ENCODE measurements at regions not wholly inside any gene's neighbourhood (a gene's known extent, or its start where the extent isn't known, plus 50 kb on each side); places are given as distances from the start of the nearest gene placed in this dataset.

- Histone ChIP-seq H3K4me3 (ENCODE audit: insufficient read depth, low read depth, low read length) (no peak overlapping the region), H3K9me3 (ENCODE audit: control insufficient read depth, low read length) (no peaks in the 10 kb centered on the region), H3K36me3 (ENCODE audit: control insufficient read depth, insufficient read depth, low read length) (no peaks in the 10 kb centered on the region), H3K27me3 (ENCODE audit: control insufficient read depth, insufficient read depth, low read length, poor library complexity, severe bottlenecking) (no peaks in the 10 kb centered on the region), H3K4me1 (ENCODE audit: control insufficient read depth, insufficient read depth, low read length) (peaks cover 8% of the 10 kb centered on the region), H3K27ac (ENCODE audit: insufficient read depth, low read depth, low read length, poor library complexity, severe bottlenecking) (no peak overlapping the region)
- 95 to 100% methylated on average over 2 of the region's 2 CpGs for WGBS, 2 experiments
Measured at GRCh38 chr3:27593173-27593572, 109.0 kb upstream of the SLC4A7 start.

DNA sequence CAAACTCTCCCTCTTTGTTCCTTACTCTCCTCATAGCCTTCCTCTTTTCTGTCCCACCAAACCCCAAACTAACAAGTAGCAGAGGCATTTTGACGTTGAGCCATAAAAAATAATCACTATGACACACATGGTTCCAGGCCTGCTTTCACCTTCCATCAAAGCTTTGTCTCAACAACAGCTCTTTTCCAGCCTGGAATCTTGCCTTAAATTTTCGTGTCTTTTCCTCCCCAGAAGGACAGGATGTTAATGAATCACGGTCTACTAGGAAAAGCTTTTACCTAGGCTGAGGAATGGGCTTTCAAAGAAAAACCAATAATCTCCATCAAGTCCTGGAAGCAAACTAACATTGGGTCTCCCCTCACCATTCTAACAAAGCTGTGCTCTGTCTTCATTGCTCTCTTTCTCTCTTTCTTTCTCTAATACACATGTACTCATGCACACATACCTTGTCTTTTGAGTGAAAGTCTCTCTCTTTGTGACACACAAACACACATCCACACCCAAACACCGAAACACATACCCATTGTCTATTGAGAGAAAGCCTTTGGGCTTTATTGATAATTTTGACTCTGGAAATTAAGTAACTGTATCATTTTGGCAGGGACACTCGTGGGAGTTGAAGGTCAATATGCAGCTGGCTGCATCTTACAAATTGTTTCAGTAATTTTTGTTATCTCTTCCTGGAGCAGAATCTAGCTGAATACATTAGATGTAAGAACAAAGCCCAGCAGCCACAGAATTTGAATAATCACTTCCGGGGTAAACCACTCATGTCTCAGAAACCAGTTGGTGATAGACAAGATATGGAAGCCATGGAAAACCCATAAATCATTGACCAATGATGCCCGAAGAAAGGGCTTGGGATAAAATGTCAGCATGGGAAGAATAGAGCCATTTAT is 107.4 kb upstream of the SLC4A7 start:
- Histone ChIP-seq H3K27ac (ENCODE audit: insufficient read depth, low read depth, low read length, poor library complexity, severe bottlenecking) (no peak overlapping the region), H3K27me3 (ENCODE audit: control insufficient read depth, insufficient read depth, low read length, poor library complexity, severe bottlenecking) (no peaks in the 10 kb centered on the region), H3K4me1 (ENCODE audit: control insufficient read depth, insufficient read depth, low read length) (peaks cover 8% of the 10 kb centered on the region), H3K36me3 (ENCODE audit: control insufficient read depth, insufficient read depth, low read length) (no peaks in the 10 kb centered on the region), H3K4me3 (ENCODE audit: insufficient read depth, low read depth, low read length) (no peak overlapping the region), H3K9me3 (ENCODE audit: control insufficient read depth, low read length) (no peaks in the 10 kb centered on the region)
- WGBS, 2 experiments: 72% methylated on average over 6 to 7 of the region's 7 CpGs

DNA sequence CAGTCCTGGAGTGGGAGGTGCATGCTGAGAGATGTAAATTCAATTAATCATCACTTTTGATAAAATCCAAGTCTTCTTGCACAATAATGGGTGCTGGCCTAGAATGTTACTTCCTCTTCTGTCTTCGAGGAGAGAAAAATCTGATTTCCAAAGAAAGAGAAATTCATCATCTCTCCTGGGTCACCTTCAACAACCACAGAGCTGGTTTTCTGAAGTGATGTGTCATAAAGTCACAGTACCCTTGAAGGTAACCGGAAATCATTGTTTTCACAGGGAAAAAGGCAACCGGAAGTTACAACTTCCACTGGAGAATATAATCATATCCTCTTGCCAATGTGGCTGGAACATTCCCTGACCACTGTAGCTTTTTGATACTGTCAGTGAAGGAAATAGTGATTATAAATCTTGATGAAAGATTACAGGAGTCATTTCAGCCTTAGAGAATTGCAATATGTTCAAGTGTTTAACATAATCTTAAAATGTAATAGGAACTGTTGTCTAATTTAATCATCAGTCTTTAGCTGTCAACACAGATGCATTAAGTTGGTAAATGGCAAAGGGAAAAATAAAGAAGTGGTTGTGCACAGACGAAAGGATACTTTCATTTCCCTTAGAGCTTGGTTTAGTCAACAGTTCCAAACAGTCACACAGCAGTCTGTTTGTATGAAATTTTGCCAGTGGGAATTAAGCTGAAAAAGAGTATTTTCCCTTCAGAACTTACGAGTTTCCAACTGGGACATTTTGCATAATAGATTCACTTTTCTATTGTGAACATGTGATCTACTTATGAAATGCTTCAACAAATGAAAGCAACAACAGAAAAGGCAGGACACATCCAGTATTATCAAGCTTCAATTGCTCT is 106.5 kb upstream of the SLC4A7 start:
- Histone ChIP-seq H3K4me1 (ENCODE audit: control insufficient read depth, insufficient read depth, low read length) (peaks cover 8% of the 10 kb centered on the region), H3K27me3 (ENCODE audit: control insufficient read depth, insufficient read depth, low read length, poor library complexity, severe bottlenecking) (no peaks in the 10 kb centered on the region), H3K36me3 (ENCODE audit: control insufficient read depth, insufficient read depth, low read length) (no peaks in the 10 kb centered on the region), H3K9me3 (ENCODE audit: control insufficient read depth, low read length) (no peaks in the 10 kb centered on the region), H3K4me3 (ENCODE audit: insufficient read depth, low read depth, low read length) (no peak overlapping the region), H3K27ac (ENCODE audit: insufficient read depth, low read depth, low read length, poor library complexity, severe bottlenecking) (no peak overlapping the region)
- 75 to 86% methylated on average over 4 to 5 of the region's 5 CpGs for WGBS, 2 experiments

GRCh38 chr3:27589795-27590194 is 105.6 kb upstream of the SLC4A7 start:
- Histone ChIP-seq H3K36me3 (ENCODE audit: control insufficient read depth, insufficient read depth, low read length) (no peaks in the 10 kb centered on the region), H3K27ac (ENCODE audit: insufficient read depth, low read depth, low read length, poor library complexity, severe bottlenecking) (peak overlapping the region; percentile 38), H3K9me3 (ENCODE audit: control insufficient read depth, low read length) (no peaks in the 10 kb centered on the region), H3K4me1 (ENCODE audit: control insufficient read depth, insufficient read depth, low read length) (peaks cover 8% of the 10 kb centered on the region), H3K4me3 (ENCODE audit: insufficient read depth, low read depth, low read length) (no peak overlapping the region), H3K27me3 (ENCODE audit: control insufficient read depth, insufficient read depth, low read length, poor library complexity, severe bottlenecking) (no peaks in the 10 kb centered on the region)
- WGBS, 2 experiments: 17 to 26% methylated on average over 1 of the region's 1 CpG

- Histone ChIP-seq H3K27me3 (ENCODE audit: control insufficient read depth, insufficient read depth, low read length, poor library complexity, severe bottlenecking) (no peaks in the 10 kb centered on the region), H3K27ac (ENCODE audit: insufficient read depth, low read depth, low read length, poor library complexity, severe bottlenecking) (no peak overlapping the region), H3K9me3 (ENCODE audit: control insufficient read depth, low read length) (no peaks in the 10 kb centered on the region), H3K4me1 (ENCODE audit: control insufficient read depth, insufficient read depth, low read length) (peaks cover 5% of the 10 kb centered on the region), H3K4me3 (ENCODE audit: insufficient read depth, low read depth, low read length) (no peak overlapping the region), H3K36me3 (ENCODE audit: control insufficient read depth, insufficient read depth, low read length) (no peaks in the 10 kb centered on the region)
- WGBS, 2 experiments: 72 to 73% methylated on average over 3 of the region's 3 CpGs
Measured at GRCh38 chr3:27585429-27585828, 101.2 kb upstream of the SLC4A7 start.

DNA sequence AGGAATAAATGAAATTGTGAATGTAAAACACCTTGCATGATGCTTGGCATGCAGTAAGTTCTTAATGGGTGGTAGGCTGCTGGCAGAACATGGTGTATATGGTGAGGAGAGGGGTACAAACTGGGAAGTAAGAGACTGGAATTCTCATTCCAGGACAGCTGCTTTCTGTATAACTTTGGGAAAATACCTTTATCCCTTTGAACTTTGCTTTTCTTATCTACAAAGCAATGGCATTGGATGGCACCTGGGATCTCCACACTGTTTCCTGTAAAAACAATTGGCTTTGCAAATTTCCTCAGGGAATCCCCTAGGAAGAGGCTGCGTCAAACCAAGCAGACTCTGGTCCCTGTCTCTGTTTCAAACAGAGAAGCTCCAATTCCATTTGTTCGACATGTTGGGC is 100.7 kb upstream of the SLC4A7 start:
- H3K9me3 ChIP-seq (ENCODE audit: control insufficient read depth, low read length): no peaks in the 10 kb centered on the region
- H3K27ac ChIP-seq (ENCODE audit: insufficient read depth, low read depth, low read length, poor library complexity, severe bottlenecking): no peak overlapping the region
- no peaks in the 10 kb centered on the region for H3K27me3 ChIP-seq (ENCODE audit: control insufficient read depth, insufficient read depth, low read length, poor library complexity, severe bottlenecking)
- H3K36me3 ChIP-seq (ENCODE audit: control insufficient read depth, insufficient read depth, low read length): no peaks in the 10 kb centered on the region
- H3K4me3 ChIP-seq (ENCODE audit: insufficient read depth, low read depth, low read length): no peak overlapping the region
- 50 to 61% methylated on average over 2 of the region's 2 CpGs for WGBS, 2 experiments
- H3K4me1 ChIP-seq (ENCODE audit: control insufficient read depth, insufficient read depth, low read length): no peaks in the 10 kb centered on the region

GRCh38 chr3:27581852-27582251 is 97.7 kb upstream of the SLC4A7 start:
- H3K27me3 ChIP-seq (ENCODE audit: control insufficient read depth, insufficient read depth, low read length, poor library complexity, severe bottlenecking): no peaks in the 10 kb centered on the region
- no peaks in the 10 kb centered on the region for H3K9me3 ChIP-seq (ENCODE audit: control insufficient read depth, low read length)
- no peaks in the 10 kb centered on the region for H3K36me3 ChIP-seq (ENCODE audit: control insufficient read depth, insufficient read depth, low read length)
- WGBS, 2 experiments: 77 to 91% methylated on average over 3 of the region's 3 CpGs
- H3K4me3 ChIP-seq (ENCODE audit: insufficient read depth, low read depth, low read length): no peak overlapping the region
- no peaks in the 10 kb centered on the region for H3K4me1 ChIP-seq (ENCODE audit: control insufficient read depth, insufficient read depth, low read length)
- no peak overlapping the region for H3K27ac ChIP-seq (ENCODE audit: insufficient read depth, low read depth, low read length, poor library complexity, severe bottlenecking)

DNA sequence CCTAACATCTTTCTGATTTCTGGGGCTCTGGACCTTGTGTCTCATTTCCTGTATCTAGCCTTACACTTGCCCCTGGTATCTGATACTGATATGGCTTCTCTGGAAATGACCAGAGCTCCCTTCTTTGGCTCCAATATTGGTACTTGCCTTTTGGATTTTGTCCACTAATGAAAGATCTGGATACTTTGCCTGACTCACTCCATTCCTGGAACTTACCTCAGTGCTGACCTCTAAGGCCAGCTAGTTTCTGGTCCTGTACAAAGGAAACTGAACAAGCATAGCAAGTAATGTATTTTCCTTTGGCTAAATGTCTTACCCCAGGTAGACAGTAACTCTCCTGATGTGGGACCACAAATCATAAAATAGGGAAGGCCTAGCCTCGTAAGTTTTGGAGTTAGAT is 93.8 kb upstream of the SLC4A7 start:
- 91 to 100% methylated on average over 1 of the region's 1 CpG for WGBS, 2 experiments
- no peaks in the 10 kb centered on the region for H3K9me3 ChIP-seq (ENCODE audit: control insufficient read depth, low read length)
- no peak overlapping the region for H3K27ac ChIP-seq (ENCODE audit: insufficient read depth, low read depth, low read length, poor library complexity, severe bottlenecking)
- H3K27me3 ChIP-seq (ENCODE audit: control insufficient read depth, insufficient read depth, low read length, poor library complexity, severe bottlenecking): no peaks in the 10 kb centered on the region
- H3K4me1 ChIP-seq (ENCODE audit: control insufficient read depth, insufficient read depth, low read length): no peaks in the 10 kb centered on the region
- H3K36me3 ChIP-seq (ENCODE audit: control insufficient read depth, insufficient read depth, low read length): no peaks in the 10 kb centered on the region
- no peak overlapping the region for H3K4me3 ChIP-seq (ENCODE audit: insufficient read depth, low read depth, low read length)

- H3K4me3 ChIP-seq (ENCODE audit: insufficient read depth, low read depth, low read length): no peak overlapping the region
- H3K4me1 ChIP-seq (ENCODE audit: control insufficient read depth, insufficient read depth, low read length): no peaks in the 10 kb centered on the region
- H3K9me3 ChIP-seq (ENCODE audit: control insufficient read depth, low read length): no peaks in the 10 kb centered on the region
- 94 to 98% methylated on average over 5 of the region's 5 CpGs for WGBS, 2 experiments
- no peaks in the 10 kb centered on the region for H3K36me3 ChIP-seq (ENCODE audit: control insufficient read depth, insufficient read depth, low read length)
- H3K27me3 ChIP-seq (ENCODE audit: control insufficient read depth, insufficient read depth, low read length, poor library complexity, severe bottlenecking): no peaks in the 10 kb centered on the region
- H3K27ac ChIP-seq (ENCODE audit: insufficient read depth, low read depth, low read length, poor library complexity, severe bottlenecking): no peak overlapping the region
Measured at GRCh38 chr3:27577504-27577903, 93.3 kb upstream of the SLC4A7 start.

GRCh38 chr3:27576171-27576570 is 92.0 kb upstream of the SLC4A7 start:
- no peaks in the 10 kb centered on the region for H3K36me3 ChIP-seq (ENCODE audit: control insufficient read depth, insufficient read depth, low read length)
- no peaks in the 10 kb centered on the region for H3K27me3 ChIP-seq (ENCODE audit: control insufficient read depth, insufficient read depth, low read length, poor library complexity, severe bottlenecking)
- no peaks in the 10 kb centered on the region for H3K4me1 ChIP-seq (ENCODE audit: control insufficient read depth, insufficient read depth, low read length)
- no peak overlapping the region for H3K4me3 ChIP-seq (ENCODE audit: insufficient read depth, low read depth, low read length)
- H3K27ac ChIP-seq (ENCODE audit: insufficient read depth, low read depth, low read length, poor library complexity, severe bottlenecking): no peak overlapping the region
- 86 to 87% methylated on average over 3 of the region's 3 CpGs for WGBS, 2 experiments
- no peaks in the 10 kb centered on the region for H3K9me3 ChIP-seq (ENCODE audit: control insufficient read depth, low read length)
